ENCODE measurements at regions not wholly inside any gene's neighbourhood (a gene's known extent, or its start where the extent isn't known, plus 50 kb on each side); places are given as distances from the start of the nearest gene placed in this dataset.

GRCh38 chr1:50332941-50333594, 90.2 kb downstream of the DMRTA2 start:
- Histone ChIP-seq H3K4me1 (ENCODE audit: insufficient read depth) (no peaks in the 10 kb centered on the region), H3K36me3 (ENCODE audit: insufficient read depth) (no peaks in the 10 kb centered on the region), H3K4me3 (ENCODE audit: low read depth, low read length) (peak overlapping the region; percentile 20), H3K27ac (ENCODE audit: low read depth) (no peak overlapping the region)
- WGBS, result 2% methylated on average over 56 of the region's 56 CpGs
- no peak for DNase-seq (ENCODE audit: extremely low spot score)

DNA sequence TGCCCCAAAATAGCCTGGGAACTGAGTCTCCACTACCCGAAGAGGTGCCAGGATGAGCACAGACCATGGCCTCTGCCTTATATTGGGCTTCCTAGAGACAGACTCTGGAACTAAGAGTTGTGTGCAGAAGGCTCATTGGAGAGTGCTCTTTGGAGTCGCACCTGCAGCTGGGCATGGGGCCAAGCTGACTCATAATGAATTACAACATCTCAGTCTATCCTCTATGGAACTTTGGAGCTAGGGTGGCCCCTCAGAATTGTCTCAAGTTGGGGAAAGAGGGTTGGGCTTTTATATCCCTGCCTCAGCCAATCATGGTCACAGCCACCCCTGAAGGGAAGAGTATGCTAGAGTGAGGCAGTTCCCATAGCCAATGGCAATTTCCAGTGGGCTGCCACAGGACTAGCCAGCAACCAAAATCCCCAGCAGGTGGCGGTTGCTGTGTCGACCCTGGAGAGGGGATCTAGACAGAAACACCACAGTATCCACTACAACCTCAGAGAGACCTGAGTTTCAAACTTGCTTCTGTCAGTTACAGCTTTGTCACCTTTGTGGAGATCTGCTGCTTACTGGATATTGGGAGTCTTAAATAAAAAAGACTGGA, 93.8 kb downstream of the DMRTA2 start:
- Histone ChIP-seq H3K27ac (ENCODE audit: low read depth) (no peak overlapping the region), H3K36me3 (ENCODE audit: insufficient read depth) (no peaks in the 10 kb centered on the region), H3K4me1 (ENCODE audit: insufficient read depth) (no peaks in the 10 kb centered on the region), H3K4me3 (ENCODE audit: low read depth, low read length) (no peak overlapping the region)
- no peak for DNase-seq (ENCODE audit: extremely low spot score)
- WGBS, result 62% methylated on average over 4 of the region's 4 CpGs

DNA sequence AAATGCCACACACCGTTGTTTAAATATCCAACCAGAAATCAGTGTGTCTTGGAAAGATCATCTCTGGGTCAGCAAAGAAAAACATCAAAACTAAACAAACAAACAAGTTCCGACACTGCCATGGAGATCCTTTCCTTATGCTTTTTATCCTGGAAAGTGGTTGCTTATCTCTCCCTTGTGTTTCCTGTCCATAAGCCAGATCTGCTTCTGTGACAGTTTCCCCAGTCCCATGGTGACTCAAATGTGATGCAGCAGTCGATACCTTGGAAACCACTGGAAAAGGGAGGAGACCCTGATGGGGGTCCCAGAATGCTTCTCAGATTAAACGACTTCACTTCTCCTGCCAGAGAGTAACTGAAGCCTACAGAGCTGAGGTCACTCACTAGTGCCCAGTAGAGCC, 94.7 kb downstream of the DMRTA2 start:
- H3K4me1 ChIP-seq (ENCODE audit: insufficient read depth), result no peaks in the 10 kb centered on the region
- H3K27ac ChIP-seq (ENCODE audit: low read depth), result no peak overlapping the region
- no peak for DNase-seq (ENCODE audit: extremely low spot score)
- H3K36me3 ChIP-seq (ENCODE audit: insufficient read depth), result no peaks in the 10 kb centered on the region
- WGBS, result 17% methylated on average over 4 of the region's 4 CpGs
- H3K4me3 ChIP-seq (ENCODE audit: low read depth, low read length), result no peak overlapping the region

DNA sequence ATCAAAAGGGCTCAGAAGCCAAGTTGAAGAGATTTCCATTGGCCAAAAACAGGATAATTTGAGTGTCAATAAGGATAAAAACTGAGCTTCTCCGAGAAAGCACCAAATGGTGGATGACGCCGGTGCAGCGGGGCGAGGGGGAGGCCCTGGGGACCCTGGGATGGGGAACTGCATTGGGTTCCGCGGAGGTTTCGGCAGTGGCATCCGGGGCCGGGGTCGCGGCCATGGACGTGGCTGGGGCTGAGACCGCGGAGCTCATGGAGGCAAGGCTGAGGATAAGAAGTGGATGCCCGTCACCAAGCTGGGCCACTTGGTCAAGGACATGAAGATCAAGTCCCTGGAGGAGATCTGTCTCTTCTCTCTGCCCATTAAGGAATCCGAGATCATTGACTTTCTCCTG, 97.2 kb downstream of the DMRTA2 start:
- Histone ChIP-seq H3K27ac (ENCODE audit: low read depth) (no peak overlapping the region), H3K36me3 (ENCODE audit: insufficient read depth) (no peaks in the 10 kb centered on the region), H3K4me3 (ENCODE audit: low read depth, low read length) (no peak overlapping the region), H3K4me1 (ENCODE audit: insufficient read depth) (no peaks in the 10 kb centered on the region)
- DNase-seq (ENCODE audit: extremely low spot score), result no peak
- WGBS, result 96% methylated on average over 17 of the region's 17 CpGs

- no peak for DNase-seq (ENCODE audit: extremely low spot score)
- Histone ChIP-seq H3K4me3 (ENCODE audit: low read depth, low read length) (no peak overlapping the region), H3K27ac (ENCODE audit: low read depth) (no peak overlapping the region), H3K4me1 (ENCODE audit: insufficient read depth) (no peaks in the 10 kb centered on the region), H3K36me3 (ENCODE audit: insufficient read depth) (no peaks in the 10 kb centered on the region)
- 69% methylated on average over 2 of the region's 2 CpGs for WGBS
Measured at GRCh38 chr1:50322579-50322978, 100.7 kb downstream of the DMRTA2 start.

- Histone ChIP-seq H3K4me1 (ENCODE audit: insufficient read depth) (no peaks in the 10 kb centered on the region), H3K36me3 (ENCODE audit: insufficient read depth) (no peaks in the 10 kb centered on the region), H3K27ac (ENCODE audit: low read depth) (no peak overlapping the region), H3K4me3 (ENCODE audit: low read depth, low read length) (no peak overlapping the region)
- DNase-seq (ENCODE audit: extremely low spot score), result no peak
Measured at GRCh38 chr1:50318428-50318827, 104.8 kb downstream of the DMRTA2 start.

DNA sequence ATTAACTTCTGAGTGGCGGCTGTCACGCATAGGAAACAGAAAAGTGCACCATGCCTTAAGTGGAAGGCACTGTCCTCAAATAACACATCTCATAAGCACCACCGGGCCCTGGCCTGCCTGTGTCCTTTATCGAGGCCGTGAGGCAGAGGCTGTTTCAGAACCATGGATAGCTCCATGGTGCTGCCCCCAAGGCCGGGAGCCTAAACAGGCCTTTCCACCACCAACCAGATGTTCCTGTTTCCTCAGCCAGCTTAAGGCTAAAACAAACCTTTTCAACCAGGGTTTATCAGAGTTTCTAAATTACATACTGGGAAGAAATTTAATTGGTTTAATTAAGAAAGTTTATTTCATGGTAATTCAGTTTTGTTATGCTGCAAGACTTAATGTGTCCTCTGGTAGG, 114.4 kb downstream of the DMRTA2 start:
- no peaks in the 10 kb centered on the region for H3K4me1 ChIP-seq (ENCODE audit: insufficient read depth)
- H3K27ac ChIP-seq (ENCODE audit: low read depth), result no peak overlapping the region
- DNase-seq (ENCODE audit: extremely low spot score), result peak; percentile 7
- 3% methylated on average over 6 of the region's 6 CpGs for WGBS
- H3K36me3 ChIP-seq (ENCODE audit: insufficient read depth), result no peaks in the 10 kb centered on the region
- H3K4me3 ChIP-seq (ENCODE audit: low read depth, low read length), result no peak overlapping the region

- Histone ChIP-seq H3K4me1 (ENCODE audit: insufficient read depth) (no peaks in the 10 kb centered on the region), H3K27ac (ENCODE audit: low read depth) (no peak overlapping the region), H3K4me3 (ENCODE audit: low read depth, low read length) (no peak overlapping the region), H3K36me3 (ENCODE audit: insufficient read depth) (no peaks in the 10 kb centered on the region)
- DNase-seq (ENCODE audit: extremely low spot score), result no peak
- 58% methylated on average over 1 of the region's 1 CpG for WGBS
Measured at GRCh38 chr1:50305808-50306207, 117.4 kb downstream of the DMRTA2 start.

DNA sequence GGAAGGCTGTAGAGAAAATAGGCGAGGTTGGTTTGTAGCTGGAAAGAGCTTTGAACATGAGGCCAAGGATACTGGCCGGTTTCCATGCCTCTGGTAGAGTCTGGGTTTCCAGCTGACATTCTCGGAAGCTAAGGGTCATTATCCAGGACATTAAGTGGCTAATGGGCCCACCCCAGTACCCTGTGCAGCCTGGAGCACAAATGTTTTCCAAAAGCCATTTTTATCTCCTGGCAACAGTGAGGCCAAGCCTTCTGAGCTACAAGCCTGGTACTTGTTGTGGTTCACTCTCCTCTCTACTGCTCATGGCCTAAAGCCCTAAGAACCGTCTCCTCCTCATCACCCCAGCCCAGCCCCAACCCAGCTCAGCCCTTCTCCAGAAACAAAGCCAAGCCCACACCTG, 122.9 kb downstream of the DMRTA2 start:
- H3K4me3 ChIP-seq (ENCODE audit: low read depth, low read length), result no peak overlapping the region
- H3K36me3 ChIP-seq (ENCODE audit: insufficient read depth), result no peaks in the 10 kb centered on the region
- DNase-seq (ENCODE audit: extremely low spot score), result no peak
- WGBS, result 60% methylated on average over 4 of the region's 4 CpGs
- no peak overlapping the region for H3K27ac ChIP-seq (ENCODE audit: low read depth)
- no peaks in the 10 kb centered on the region for H3K4me1 ChIP-seq (ENCODE audit: insufficient read depth)

GRCh38 chr1:50295566-50295965, 127.7 kb downstream of the DMRTA2 start:
- H3K4me3 ChIP-seq (ENCODE audit: low read depth, low read length), result no peak overlapping the region
- 82% methylated on average over 5 of the region's 5 CpGs for WGBS
- no peaks in the 10 kb centered on the region for H3K4me1 ChIP-seq (ENCODE audit: insufficient read depth)
- DNase-seq (ENCODE audit: extremely low spot score), result no peak
- no peak overlapping the region for H3K27ac ChIP-seq (ENCODE audit: low read depth)
- H3K36me3 ChIP-seq (ENCODE audit: insufficient read depth), result no peaks in the 10 kb centered on the region

GRCh38 chr1:50292276-50292675, 131.0 kb downstream of the DMRTA2 start:
- Histone ChIP-seq H3K4me1 (ENCODE audit: insufficient read depth) (no peaks in the 10 kb centered on the region), H3K4me3 (ENCODE audit: low read depth, low read length) (no peak overlapping the region), H3K36me3 (ENCODE audit: insufficient read depth) (no peaks in the 10 kb centered on the region), H3K27ac (ENCODE audit: low read depth) (no peak overlapping the region)
- no peak for DNase-seq (ENCODE audit: extremely low spot score)
- WGBS, result 73% methylated on average over 9 of the region's 9 CpGs

DNA sequence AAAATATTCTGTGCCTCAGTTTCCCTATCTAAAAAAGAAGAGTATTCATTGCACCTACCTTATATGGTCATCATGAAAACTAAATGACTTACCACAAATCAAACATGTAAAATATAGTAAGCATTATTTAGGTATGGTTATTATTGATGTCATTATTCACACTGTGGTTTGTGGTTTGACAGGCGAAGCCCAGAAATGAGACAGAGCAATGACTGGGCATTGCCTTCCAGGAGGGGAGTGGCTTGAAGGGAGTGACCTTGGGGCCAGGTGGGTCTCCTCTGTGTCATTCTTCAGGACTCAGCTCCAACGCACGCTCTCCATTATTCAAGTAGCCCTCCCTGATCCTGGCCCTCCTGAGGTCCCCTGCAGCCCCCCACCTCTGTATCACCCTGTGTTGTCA, 133.7 kb downstream of the DMRTA2 start:
- no peak for DNase-seq (ENCODE audit: extremely low spot score)
- no peaks in the 10 kb centered on the region for H3K4me1 ChIP-seq (ENCODE audit: insufficient read depth)
- no peak overlapping the region for H3K4me3 ChIP-seq (ENCODE audit: low read depth, low read length)
- H3K36me3 ChIP-seq (ENCODE audit: insufficient read depth), result no peaks in the 10 kb centered on the region
- 88% methylated on average over 3 of the region's 3 CpGs for WGBS
- no peak overlapping the region for H3K27ac ChIP-seq (ENCODE audit: low read depth)

DNA sequence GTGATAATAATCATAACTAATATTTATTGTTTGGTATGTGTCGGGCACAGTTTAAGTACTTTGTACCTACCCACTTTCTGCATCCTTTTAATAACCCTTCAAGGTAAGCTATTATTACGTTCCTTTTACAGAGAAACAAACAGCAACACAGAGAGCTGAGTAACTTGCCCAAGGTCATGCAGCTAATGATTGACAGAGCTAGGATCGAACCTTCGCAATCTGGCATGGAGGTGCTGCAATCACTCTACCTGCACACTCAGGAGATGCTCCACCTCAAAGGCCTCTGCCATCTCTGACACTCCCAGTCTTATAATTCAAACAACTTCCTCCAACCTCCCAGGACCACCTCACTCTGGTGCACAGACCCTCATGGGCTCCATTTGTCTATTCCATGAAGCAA, 137.2 kb downstream of the DMRTA2 start:
- no peak for DNase-seq (ENCODE audit: extremely low spot score)
- H3K36me3 ChIP-seq (ENCODE audit: insufficient read depth), result no peaks in the 10 kb centered on the region
- H3K27ac ChIP-seq (ENCODE audit: low read depth), result no peak overlapping the region
- no peaks in the 10 kb centered on the region for H3K4me1 ChIP-seq (ENCODE audit: insufficient read depth)
- no peak overlapping the region for H3K4me3 ChIP-seq (ENCODE audit: low read depth, low read length)
- WGBS, result 82% methylated on average over 4 of the region's 4 CpGs

- Histone ChIP-seq H3K4me1 (ENCODE audit: insufficient read depth) (no peaks in the 10 kb centered on the region), H3K27ac (ENCODE audit: low read depth) (no peak overlapping the region), H3K4me3 (ENCODE audit: low read depth, low read length) (no peak overlapping the region), H3K36me3 (ENCODE audit: insufficient read depth) (no peaks in the 10 kb centered on the region)
- WGBS, result 11% methylated on average over 7 of the region's 7 CpGs
- DNase-seq (ENCODE audit: extremely low spot score), result no peak
Measured at GRCh38 chr1:50279622-50280330, 143.5 kb downstream of the DMRTA2 start.
